ENCODE measurements at regions not wholly inside any gene's neighbourhood (a gene's known extent, or its start where the extent isn't known, plus 50 kb on each side); places are given as distances from the start of the nearest gene placed in this dataset.

GRCh38 chr3:72663429-72663828 is 184.8 kb downstream of the SHQ1 start:
- TF ChIP-seq CTCF (conservative IDR thresholded peaks at IDR 0.05; ENCODE audit: low read depth, low read length) (no peak), EZH2 (IDR thresholded peaks at IDR 0.05; ENCODE audit: borderline replicate concordance, low read depth, low read length, poor library complexity, severe bottlenecking) (no peak)
